Nephron (organoid): ENCODE measurements at regions not wholly inside any gene's neighbourhood (a gene's known extent, or its start where the extent isn't known, plus 50 kb on each side); places are given as distances from the start of the nearest gene placed in this dataset.

Experiments
- H3K27ac Mint-ChIP-seq, 3 experiments: 2 replicates each; pipeline ENCODE4 v1.8.0; 2020; ENCODE audit warnings: mixed read lengths in 3 of 3, mild to moderate bottlenecking in 2 of 3, moderate library complexity in 1 of 3
- H3K27me3 Mint-ChIP-seq: 2 replicates; pipeline ENCODE4 v1.8.0; 2021; ENCODE audit warnings: low read depth, mild to moderate bottlenecking, moderate library complexity, mixed read lengths
- H3K36me3 Mint-ChIP-seq: 2 replicates; pipeline ENCODE4 v1.8.0; 2020; ENCODE audit warnings: low read depth, mixed read lengths
- H3K4me1 Mint-ChIP-seq: 2 replicates; pipeline ENCODE4 v1.8.0; 2020; ENCODE audit warnings: mixed read lengths
- H3K4me3 Mint-ChIP-seq, 3 experiments: 2 replicates each; pipeline ENCODE4 v1.8.0; 2020; ENCODE audit warnings: mild to moderate bottlenecking in 3 of 3, mixed read lengths in 3 of 3, moderate library complexity in 2 of 3
- H3K9me3 Mint-ChIP-seq: 2 replicates; pipeline ENCODE4 v1.8.0; 2020; ENCODE audit warnings: mixed read lengths
- CTCF ChIP-seq, 3 experiments: fragments of 200-600 bp; sonication (generic); IDR thresholded peaks; one replicate each; pipeline ENCODE4 v1.5.0; 2021; ENCODE audit warnings: antibody characterized with exemption in 3 of 3; ENCODE audit not compliant: unreplicated experiment in 3 of 3

- H3K9me3 Mint-ChIP-seq = no peaks in the 10 kb centered on the region
- peaks cover 63% of the 10 kb centered on the region for H3K4me1 Mint-ChIP-seq
Observed at GRCh38 chr3:64443546-64444381, 218.5 kb upstream of the PRICKLE2 start.

GRCh38 chr3:64441861-64442260 lies 216.6 kb upstream of the PRICKLE2 start:
- Mint-ChIP-seq H3K36me3 (peaks cover 4% of the 10 kb centered on the region), H3K4me3 (peak overlapping the region; percentile 17 to 64 (median 51)), H3K27ac (peak overlapping the region; percentile 9 to 56 (median 47)), H3K4me1 (peaks cover 78% of the 10 kb centered on the region), H3K9me3 (no peaks in the 10 kb centered on the region), H3K27me3 (peaks cover 5% of the 10 kb centered on the region)
- no peak for TF ChIP-seq CTCF (IDR thresholded peaks at IDR 0.05; ENCODE audit: unreplicated experiment in 3 of 3)

More at GRCh38 chr3:64443546-64444381, 218.5 kb upstream of the PRICKLE2 start:
- Mint-ChIP-seq H3K27me3 (peaks cover 5% of the 10 kb centered on the region), H3K4me3 (peak overlapping the region; percentile 87 to 91 (median 90)), H3K27ac (peak overlapping the region; percentile 56 to 90 (median 80)), H3K36me3 (no peaks in the 10 kb centered on the region)
- no peak for TF ChIP-seq CTCF (IDR thresholded peaks at IDR 0.05; ENCODE audit: unreplicated experiment in 3 of 3)

- peaks cover 14% of the 10 kb centered on the region for H3K36me3 Mint-ChIP-seq
- H3K4me1 Mint-ChIP-seq = peaks cover 74% of the 10 kb centered on the region
- peak overlapping the region in 2 of 3 experiments; percentile 56 to 64 for H3K27ac Mint-ChIP-seq
- peaks cover 5% of the 10 kb centered on the region for H3K27me3 Mint-ChIP-seq
- no peak for TF ChIP-seq CTCF (IDR thresholded peaks at IDR 0.05; ENCODE audit: unreplicated experiment in 3 of 3)
- peak overlapping the region in 1 of 3 experiments; percentile 15 for H3K4me3 Mint-ChIP-seq
- H3K9me3 Mint-ChIP-seq = peaks cover 8% of the 10 kb centered on the region
Observed at GRCh38 chr3:64440498-64440897, 215.2 kb upstream of the PRICKLE2 start.

GRCh38 chr3:64438812-64439211 lies 213.5 kb upstream of the PRICKLE2 start:
- Mint-ChIP-seq H3K9me3 (peaks cover 17% of the 10 kb centered on the region), H3K27ac (peak overlapping the region in 2 of 3 experiments; percentile 58 to 72), H3K27me3 (peaks cover 5% of the 10 kb centered on the region), H3K4me3 (no peak overlapping the region), H3K36me3 (peaks cover 25% of the 10 kb centered on the region), H3K4me1 (peaks cover 65% of the 10 kb centered on the region)
- no peak for TF ChIP-seq CTCF (IDR thresholded peaks at IDR 0.05; ENCODE audit: unreplicated experiment in 3 of 3)

GRCh38 chr3:64438066-64438465 lies 212.8 kb upstream of the PRICKLE2 start:
- Mint-ChIP-seq H3K36me3 (peaks cover 32% of the 10 kb centered on the region), H3K9me3 (peaks cover 22% of the 10 kb centered on the region), H3K4me3 (no peak overlapping the region), H3K4me1 (peaks cover 58% of the 10 kb centered on the region), H3K27ac (peak overlapping the region in 1 of 3 experiments; percentile 58), H3K27me3 (peaks cover 5% of the 10 kb centered on the region)
- no peak for TF ChIP-seq CTCF (IDR thresholded peaks at IDR 0.05; ENCODE audit: unreplicated experiment in 3 of 3)
